Testis (tissue), 2 donors: ENCODE measurements at regions not wholly inside any gene's neighbourhood (a gene's known extent, or its start where the extent isn't known, plus 50 kb on each side); places are given as distances from the start of the nearest gene placed in this dataset.

Experiments
- DNase-seq: peaks from one replicate; pipeline ENCODE4 v3.0.0-alpha.2; 2019
- H3K27ac ChIP-seq, 2 donors: fragments of 200-600 bp; sonication (generic); one replicate each; pipeline ENCODE4 v1.5.1; 2019
- H3K27me3 ChIP-seq: fragments of 200-600 bp; sonication (generic); one replicate; pipeline ENCODE4 v1.5.1; 2019
- H3K36me3 ChIP-seq: fragments of 200-600 bp; sonication (generic); one replicate; pipeline ENCODE4 v1.5.1; 2017; ENCODE audit warnings: low read depth; ENCODE audit errors: missing control alignments
- H3K4me1 ChIP-seq: fragments of 200-600 bp; sonication (generic); one replicate; pipeline ENCODE4 v1.5.1; 2019
- H3K4me3 ChIP-seq, 2 donors: fragments of 200-600 bp; sonication (generic); one replicate each; pipeline ENCODE4 v1.5.1; 2017 to 2019
- H3K9me3 ChIP-seq: fragments of 200-600 bp; sonication (generic); one replicate; pipeline ENCODE4 v1.5.1; 2017
- CTCF ChIP-seq, 3 experiments: fragments of 450-650 bp in 2 of 3; fragments of 200-600 bp in 1 of 3; sonication (generic) in 1 of 3; IDR thresholded peaks; one replicate each; pipeline ENCODE4 v1.5.1; 2016 to 2019; ENCODE audit warnings: antibody characterized with exemption in 3 of 3, mild to moderate bottlenecking in 2 of 3, moderate library complexity in 1 of 3
- POLR2A ChIP-seq: fragments of 450-650 bp; IDR thresholded peaks from one replicate; pipeline ENCODE4 v1.6.1; 2017; ENCODE audit warnings: antibody characterized with exemption, mild to moderate bottlenecking, moderate library complexity
- WGBS, 2 donors: methylation state at CpG; one replicate each; pipeline ENCODE4 v1.1.5; 2018; 5-methylcytosine and 5-hydroxymethylcytosine counted together
- intact Hi-C: fragments of 100-400 bp; cut with DNase I; formaldehyde crosslinking; loops from one replicate; pipeline ENCODE4 v1.15.1; 2023; ENCODE audit warnings: low total_unique reads

- no peaks in the 10 kb centered on the region for H3K4me1 ChIP-seq
- intact Hi-C loops: no loop called here
- H3K27me3 ChIP-seq: no peaks in the 10 kb centered on the region
- no peak overlapping the region for H3K27ac ChIP-seq
- DNase-seq: no peak
- TF ChIP-seq CTCF (IDR thresholded peaks at IDR 0.05) (no peak), POLR2A (no peak)
- H3K9me3 ChIP-seq: no peaks in the 10 kb centered on the region
- 81 to 82% methylated on average over 7 of the region's 7 CpGs for WGBS, 2 donors
- no peak overlapping the region for H3K4me3 ChIP-seq
- H3K36me3 ChIP-seq: no peaks in the 10 kb centered on the region
Measured at GRCh38 chr1:34617321-34618118, 137.3 kb upstream of the GJB5 start.

GRCh38 chr1:34618381-34618780 lies 136.5 kb upstream of the GJB5 start:
- intact Hi-C loops: no loop called here
- no peaks in the 10 kb centered on the region for H3K4me1 ChIP-seq
- no peaks in the 10 kb centered on the region for H3K27me3 ChIP-seq
- no peaks in the 10 kb centered on the region for H3K9me3 ChIP-seq
- no peak for DNase-seq
- H3K27ac ChIP-seq: no peak overlapping the region
- no peaks in the 10 kb centered on the region for H3K36me3 ChIP-seq
- no peak overlapping the region for H3K4me3 ChIP-seq
- TF ChIP-seq POLR2A (no peak), CTCF (IDR thresholded peaks at IDR 0.05) (no peak)
- WGBS, 2 donors: 75 to 77% methylated on average over 2 to 3 of the region's 3 CpGs

GRCh38 chr1:34619256-34619655 lies 135.6 kb upstream of the GJB5 start:
- intact Hi-C loops: no loop called here
- TF ChIP-seq CTCF (IDR thresholded peaks at IDR 0.05): no peak
- TF ChIP-seq POLR2A: no peak
- WGBS, 2 donors: 87 to 92% methylated on average over 4 of the region's 4 CpGs

GRCh38 chr1:34621916-34622315 lies 132.9 kb upstream of the GJB5 start:
- Histone ChIP-seq H3K9me3 (no peaks in the 10 kb centered on the region), H3K27me3 (no peaks in the 10 kb centered on the region), H3K4me1 (no peaks in the 10 kb centered on the region), H3K27ac (no peak overlapping the region), H3K4me3 (no peak overlapping the region), H3K36me3 (no peaks in the 10 kb centered on the region)
- TF ChIP-seq POLR2A: no peak
- no peak for TF ChIP-seq CTCF (IDR thresholded peaks at IDR 0.05)
- intact Hi-C loops: no loop called here
- no peak for DNase-seq
- 82 to 89% methylated on average over 4 of the region's 4 CpGs for WGBS, 2 donors

More at GRCh38 chr1:34619256-34619655, 135.6 kb upstream of the GJB5 start:
- no peaks in the 10 kb centered on the region for H3K36me3 ChIP-seq
- no peaks in the 10 kb centered on the region for H3K4me1 ChIP-seq
- H3K9me3 ChIP-seq: no peaks in the 10 kb centered on the region
- H3K27me3 ChIP-seq: no peaks in the 10 kb centered on the region
- no peak for DNase-seq
- H3K27ac ChIP-seq: no peak overlapping the region
- H3K4me3 ChIP-seq: no peak overlapping the region

GRCh38 chr1:34625521-34626015 lies 129.3 kb upstream of the GJB5 start:
- intact Hi-C loops: no loop called here
- H3K4me1 ChIP-seq: no peaks in the 10 kb centered on the region
- no peak overlapping the region for H3K27ac ChIP-seq
- no peaks in the 10 kb centered on the region for H3K9me3 ChIP-seq
- no peak for TF ChIP-seq CTCF (IDR thresholded peaks at IDR 0.05)
- TF ChIP-seq POLR2A: no peak
- no peak for DNase-seq
- H3K4me3 ChIP-seq: no peak overlapping the region
- H3K36me3 ChIP-seq: no peaks in the 10 kb centered on the region
- 82% methylated on average over 6 of the region's 6 CpGs for WGBS, 2 donors
- H3K27me3 ChIP-seq: no peaks in the 10 kb centered on the region
